PC-9 (cell line): ENCODE measurements at regions not wholly inside any gene's neighbourhood (a gene's known extent, or its start where the extent isn't known, plus 50 kb on each side); places are given as distances from the start of the nearest gene placed in this dataset.

Source experiments
- EZH2 ChIP-seq: fragments of 200-600 bp; sonication (generic); IDR thresholded peaks from 2 replicates; pipeline ENCODE4 v1.8.0; 2017; ENCODE audit warnings: antibody characterized with exemption, low read depth
- TF ChIP-seq, protein P1 (sequence below): fragments of 200-600 bp; sonication (generic); conservative IDR thresholded peaks from 2 replicates; pipeline ENCODE4 v1.6.1; 2017; ENCODE audit warnings: mixed run types, antibody characterized with exemption, mild to moderate bottlenecking, moderate library complexity

DNA sequence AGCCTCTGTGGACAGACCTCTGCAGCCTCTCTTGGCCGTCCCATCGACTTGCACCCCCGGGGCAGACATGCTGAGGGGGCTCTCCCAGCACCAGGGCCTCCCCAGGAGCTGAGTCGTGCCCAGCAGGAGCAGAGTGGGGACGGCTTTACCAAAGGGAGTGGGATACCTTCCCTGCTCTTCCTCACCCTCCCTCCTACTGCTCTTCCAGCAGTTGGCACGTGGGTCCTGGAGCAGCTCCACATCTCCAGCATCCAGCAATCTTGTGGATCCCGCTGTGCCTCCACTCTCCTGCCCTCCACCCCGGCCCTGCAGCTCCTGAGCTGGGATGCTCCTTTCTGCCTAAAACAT is 854.0 kb downstream of the BRD1 start:
- TF ChIP-seq, protein P1, sequence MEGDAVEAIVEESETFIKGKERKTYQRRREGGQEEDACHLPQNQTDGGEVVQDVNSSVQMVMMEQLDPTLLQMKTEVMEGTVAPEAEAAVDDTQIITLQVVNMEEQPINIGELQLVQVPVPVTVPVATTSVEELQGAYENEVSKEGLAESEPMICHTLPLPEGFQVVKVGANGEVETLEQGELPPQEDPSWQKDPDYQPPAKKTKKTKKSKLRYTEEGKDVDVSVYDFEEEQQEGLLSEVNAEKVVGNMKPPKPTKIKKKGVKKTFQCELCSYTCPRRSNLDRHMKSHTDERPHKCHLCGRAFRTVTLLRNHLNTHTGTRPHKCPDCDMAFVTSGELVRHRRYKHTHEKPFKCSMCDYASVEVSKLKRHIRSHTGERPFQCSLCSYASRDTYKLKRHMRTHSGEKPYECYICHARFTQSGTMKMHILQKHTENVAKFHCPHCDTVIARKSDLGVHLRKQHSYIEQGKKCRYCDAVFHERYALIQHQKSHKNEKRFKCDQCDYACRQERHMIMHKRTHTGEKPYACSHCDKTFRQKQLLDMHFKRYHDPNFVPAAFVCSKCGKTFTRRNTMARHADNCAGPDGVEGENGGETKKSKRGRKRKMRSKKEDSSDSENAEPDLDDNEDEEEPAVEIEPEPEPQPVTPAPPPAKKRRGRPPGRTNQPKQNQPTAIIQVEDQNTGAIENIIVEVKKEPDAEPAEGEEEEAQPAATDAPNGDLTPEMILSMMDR = no peak
- TF ChIP-seq EZH2 = no peak
